Nephron progenitor cell (in vitro differentiated cells): ENCODE measurements at regions not wholly inside any gene's neighbourhood (a gene's known extent, or its start where the extent isn't known, plus 50 kb on each side); places are given as distances from the start of the nearest gene placed in this dataset.

Experiments
- DNase-seq: peaks from one replicate; pipeline ENCODE4 v3.0.0; 2021
- H3K27ac Mint-ChIP-seq: 2 replicates; pipeline ENCODE4 v1.8.0; 2021; ENCODE audit warnings: mild to moderate bottlenecking, moderate library complexity, mixed read lengths
- H3K27me3 Mint-ChIP-seq: 2 replicates; pipeline ENCODE4 v1.8.0; 2021; ENCODE audit warnings: mild to moderate bottlenecking, low read depth, mixed read lengths; ENCODE audit not compliant: poor library complexity
- H3K36me3 Mint-ChIP-seq: 2 replicates; pipeline ENCODE4 v1.8.0; 2021; ENCODE audit warnings: low read depth, mixed read lengths
- H3K4me1 Mint-ChIP-seq: 2 replicates; pipeline ENCODE4 v1.8.0; 2021; ENCODE audit warnings: mixed read lengths
- H3K4me3 Mint-ChIP-seq: 2 replicates; pipeline ENCODE4 v1.8.0; 2021; ENCODE audit warnings: mild to moderate bottlenecking, moderate library complexity, mixed read lengths
- H3K9me3 Mint-ChIP-seq: 2 replicates; pipeline ENCODE4 v1.8.0; 2021; ENCODE audit warnings: mild to moderate bottlenecking, moderate library complexity, mixed read lengths
- CTCF ChIP-seq: fragments of 200-600 bp; sonication (generic); IDR thresholded peaks from 2 replicates; pipeline ENCODE4 v1.5.0; 2021; ENCODE audit warnings: antibody characterized with exemption

GRCh38 chr2:128425731-128426620, 107.3 kb upstream of the HS6ST1 start:
- H3K4me3 Mint-ChIP-seq: no peak overlapping the region
- TF ChIP-seq CTCF: no peak
- peaks cover 11% of the 10 kb centered on the region for H3K4me1 Mint-ChIP-seq
- H3K36me3 Mint-ChIP-seq: no peaks in the 10 kb centered on the region
- no peak for DNase-seq
- no peak overlapping the region for H3K27ac Mint-ChIP-seq
- H3K27me3 Mint-ChIP-seq: peaks cover 5% of the 10 kb centered on the region
- peaks cover 42% of the 10 kb centered on the region for H3K9me3 Mint-ChIP-seq

GRCh38 chr2:128427413-128427755, 108.7 kb upstream of the HS6ST1 start:
- Mint-ChIP-seq H3K27me3 (peaks cover 11% of the 10 kb centered on the region), H3K27ac (no peak overlapping the region), H3K4me3 (no peak overlapping the region), H3K36me3 (no peaks in the 10 kb centered on the region), H3K9me3 (peaks cover 33% of the 10 kb centered on the region), H3K4me1 (peaks cover 11% of the 10 kb centered on the region)
- no peak for TF ChIP-seq CTCF
- DNase-seq: no peak

DNA sequence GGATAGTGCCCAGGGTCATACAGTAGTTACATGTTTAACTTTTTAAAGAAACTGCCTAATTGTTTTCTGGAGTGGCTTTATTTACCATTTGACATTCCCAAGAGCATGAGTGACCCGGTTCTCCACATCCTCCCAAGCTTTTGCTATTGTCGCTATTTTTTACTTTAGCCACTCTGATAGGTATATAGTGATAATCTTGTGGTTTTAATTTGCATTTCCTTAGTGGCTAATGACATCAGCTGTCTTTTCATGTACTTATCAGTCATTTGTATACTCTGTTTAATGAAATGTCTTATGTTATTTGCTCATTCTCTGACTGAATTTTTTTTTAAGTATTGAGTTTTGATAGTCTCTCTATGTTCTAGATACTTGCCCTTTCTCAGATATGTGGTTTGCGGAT, 109.7 kb upstream of the HS6ST1 start:
- H3K27ac Mint-ChIP-seq: no peak overlapping the region
- H3K4me3 Mint-ChIP-seq: no peak overlapping the region
- no peak for DNase-seq
- no peak for TF ChIP-seq CTCF
- H3K27me3 Mint-ChIP-seq: peaks cover 14% of the 10 kb centered on the region
- peaks cover 11% of the 10 kb centered on the region for H3K4me1 Mint-ChIP-seq
- peaks cover 27% of the 10 kb centered on the region for H3K9me3 Mint-ChIP-seq
- H3K36me3 Mint-ChIP-seq: no peaks in the 10 kb centered on the region

DNA sequence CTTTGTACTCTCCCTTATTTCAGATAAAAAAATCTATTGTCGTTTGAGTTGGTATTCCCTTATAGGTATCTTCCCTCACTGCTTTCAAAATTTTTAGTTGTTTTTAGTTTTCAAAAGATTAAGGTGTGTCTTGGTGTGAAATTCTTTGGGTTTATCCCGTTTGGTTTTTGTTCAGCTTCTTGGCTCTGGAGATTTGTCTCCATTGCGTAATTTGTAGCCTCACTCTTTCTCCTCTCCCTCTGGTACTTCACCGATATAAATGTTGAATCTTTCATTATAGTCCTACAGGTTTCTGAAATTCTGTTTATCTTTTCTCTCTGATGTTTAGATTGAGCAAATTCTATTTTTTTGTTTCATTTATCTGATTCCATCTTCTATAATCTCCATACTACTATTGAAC, 113.8 kb upstream of the HS6ST1 start:
- Mint-ChIP-seq H3K4me3 (no peak overlapping the region), H3K27me3 (peaks cover 33% of the 10 kb centered on the region), H3K9me3 (peaks cover 27% of the 10 kb centered on the region), H3K27ac (no peak overlapping the region), H3K4me1 (peaks cover 31% of the 10 kb centered on the region), H3K36me3 (no peaks in the 10 kb centered on the region)
- no peak for DNase-seq
- TF ChIP-seq CTCF: no peak

GRCh38 chr2:128433911-128434550, 115.4 kb upstream of the HS6ST1 start:
- peaks cover 31% of the 10 kb centered on the region for H3K4me1 Mint-ChIP-seq
- H3K36me3 Mint-ChIP-seq: no peaks in the 10 kb centered on the region
- H3K27me3 Mint-ChIP-seq: peaks cover 46% of the 10 kb centered on the region
- no peak overlapping the region for H3K4me3 Mint-ChIP-seq
- DNase-seq: no peak
- H3K27ac Mint-ChIP-seq: no peak overlapping the region
- peaks cover 21% of the 10 kb centered on the region for H3K9me3 Mint-ChIP-seq
- no peak for TF ChIP-seq CTCF
